ENCODE measurements at regions not wholly inside any gene's neighbourhood (a gene's known extent, or its start where the extent isn't known, plus 50 kb on each side); places are given as distances from the start of the nearest gene placed in this dataset.

DNA sequence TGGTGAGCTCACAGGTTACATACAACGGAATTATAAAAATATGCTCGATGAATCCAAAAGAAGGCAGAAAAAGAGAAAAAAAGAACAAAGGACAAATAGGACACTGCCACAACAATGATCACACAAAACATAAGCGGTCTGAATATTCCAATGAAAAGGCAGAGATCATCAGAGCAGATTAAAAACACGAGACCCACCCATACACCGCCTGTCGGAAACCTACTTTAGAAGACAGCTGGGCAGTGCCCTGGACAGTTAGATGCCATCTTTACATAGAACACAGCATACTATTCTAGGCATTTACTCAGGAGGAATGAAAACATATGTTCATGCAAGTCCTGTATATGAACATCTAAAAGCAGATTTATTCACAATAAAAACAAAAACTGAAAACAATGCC, 204.1 kb downstream of the TTLL2 start:
- peaks cover 4% of the 10 kb centered on the region for H3K4me1 Mint-ChIP-seq (ENCODE audit: low read depth)

DNA sequence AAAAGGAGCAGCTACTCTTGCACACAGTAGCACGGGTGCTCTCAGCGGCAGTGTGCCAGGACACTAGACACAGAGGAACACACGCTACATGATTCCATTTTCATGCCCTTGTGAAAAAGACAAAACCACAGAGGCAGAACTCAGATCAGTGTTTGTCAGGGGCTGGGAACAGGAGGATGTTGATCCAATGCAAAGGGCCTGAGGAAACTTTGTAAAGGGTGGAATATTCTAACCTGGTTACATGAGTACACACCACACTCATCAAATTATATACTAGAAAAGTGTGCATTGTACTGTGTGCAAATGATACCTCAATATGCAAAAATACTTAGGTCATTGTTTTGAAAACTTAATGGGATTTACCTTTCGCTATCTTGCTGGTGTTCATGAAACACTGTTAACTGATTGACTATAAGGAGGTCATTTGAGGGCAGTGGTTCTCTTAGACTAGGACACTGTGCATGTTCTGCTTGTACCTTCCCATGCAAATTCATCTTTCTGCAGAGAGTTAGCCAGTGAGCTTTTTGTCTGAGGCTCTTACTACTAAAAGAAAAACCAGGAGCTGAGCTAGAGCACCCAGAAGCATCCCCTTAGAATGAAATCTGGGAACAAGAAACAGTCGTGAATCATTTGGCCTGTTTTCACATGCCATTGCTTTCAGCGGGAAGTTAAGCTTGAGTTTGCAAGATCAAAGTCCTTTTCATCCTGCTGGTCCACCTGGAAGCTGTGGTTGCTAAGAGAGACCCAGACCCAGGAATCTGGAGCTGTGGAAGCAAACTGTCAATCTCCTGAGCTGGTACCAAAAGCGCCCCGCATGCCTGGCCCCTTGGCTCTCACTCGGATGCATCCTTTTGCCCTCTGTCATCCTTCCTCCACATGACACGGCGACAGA, 204.8 kb downstream of the TTLL2 start:
- Mint-ChIP-seq H3K9me3 (ENCODE audit: low read depth) (no peaks in the 10 kb centered on the region), H3K4me3 (ENCODE audit: unreplicated experiment) (no peak overlapping the region), H3K4me1 (ENCODE audit: low read depth) (peaks cover 4% of the 10 kb centered on the region), H3K27ac (ENCODE audit: unreplicated experiment) (no peak overlapping the region), H3K36me3 (ENCODE audit: low read depth) (no peaks in the 10 kb centered on the region), H3K27me3 (ENCODE audit: low read depth) (peaks cover 38% of the 10 kb centered on the region)
- no peak for DNase-seq (ENCODE audit: low spot score)
- TF ChIP-seq, protein P1, sequence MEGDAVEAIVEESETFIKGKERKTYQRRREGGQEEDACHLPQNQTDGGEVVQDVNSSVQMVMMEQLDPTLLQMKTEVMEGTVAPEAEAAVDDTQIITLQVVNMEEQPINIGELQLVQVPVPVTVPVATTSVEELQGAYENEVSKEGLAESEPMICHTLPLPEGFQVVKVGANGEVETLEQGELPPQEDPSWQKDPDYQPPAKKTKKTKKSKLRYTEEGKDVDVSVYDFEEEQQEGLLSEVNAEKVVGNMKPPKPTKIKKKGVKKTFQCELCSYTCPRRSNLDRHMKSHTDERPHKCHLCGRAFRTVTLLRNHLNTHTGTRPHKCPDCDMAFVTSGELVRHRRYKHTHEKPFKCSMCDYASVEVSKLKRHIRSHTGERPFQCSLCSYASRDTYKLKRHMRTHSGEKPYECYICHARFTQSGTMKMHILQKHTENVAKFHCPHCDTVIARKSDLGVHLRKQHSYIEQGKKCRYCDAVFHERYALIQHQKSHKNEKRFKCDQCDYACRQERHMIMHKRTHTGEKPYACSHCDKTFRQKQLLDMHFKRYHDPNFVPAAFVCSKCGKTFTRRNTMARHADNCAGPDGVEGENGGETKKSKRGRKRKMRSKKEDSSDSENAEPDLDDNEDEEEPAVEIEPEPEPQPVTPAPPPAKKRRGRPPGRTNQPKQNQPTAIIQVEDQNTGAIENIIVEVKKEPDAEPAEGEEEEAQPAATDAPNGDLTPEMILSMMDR (IDR thresholded peaks at IDR 0.05): no peak

More for the DNA sequence above, 204.1 kb downstream of the TTLL2 start:
- Mint-ChIP-seq H3K9me3 (ENCODE audit: low read depth) (no peaks in the 10 kb centered on the region), H3K27ac (ENCODE audit: unreplicated experiment) (no peak overlapping the region), H3K4me3 (ENCODE audit: unreplicated experiment) (no peak overlapping the region), H3K27me3 (ENCODE audit: low read depth) (peaks cover 39% of the 10 kb centered on the region), H3K36me3 (ENCODE audit: low read depth) (no peaks in the 10 kb centered on the region)
- TF ChIP-seq, protein P1 (IDR thresholded peaks at IDR 0.05): no peak
- DNase-seq (ENCODE audit: low spot score): no peak

DNA sequence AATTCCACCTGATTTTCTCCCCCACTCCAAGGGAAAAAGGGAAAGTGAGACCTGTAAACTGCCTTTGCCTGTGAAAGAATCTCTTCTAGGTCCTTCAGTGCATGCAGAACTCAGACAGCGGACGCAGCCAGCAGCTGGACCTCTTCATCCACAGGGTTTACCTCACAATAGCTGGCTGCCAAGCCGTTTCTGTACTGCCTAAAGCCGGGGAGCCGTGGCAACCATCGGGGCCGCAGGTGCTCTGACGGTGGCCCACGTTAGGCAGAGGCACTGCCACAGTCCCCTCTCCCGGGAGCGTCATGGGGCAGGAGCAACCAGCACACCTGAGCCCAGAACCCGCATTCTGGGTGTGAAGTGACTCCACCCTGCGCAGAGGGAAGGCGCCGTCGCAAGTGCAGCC, 206.1 kb downstream of the TTLL2 start:
- no peaks in the 10 kb centered on the region for H3K9me3 Mint-ChIP-seq (ENCODE audit: low read depth)
- H3K27ac Mint-ChIP-seq (ENCODE audit: unreplicated experiment): no peak overlapping the region

DNA sequence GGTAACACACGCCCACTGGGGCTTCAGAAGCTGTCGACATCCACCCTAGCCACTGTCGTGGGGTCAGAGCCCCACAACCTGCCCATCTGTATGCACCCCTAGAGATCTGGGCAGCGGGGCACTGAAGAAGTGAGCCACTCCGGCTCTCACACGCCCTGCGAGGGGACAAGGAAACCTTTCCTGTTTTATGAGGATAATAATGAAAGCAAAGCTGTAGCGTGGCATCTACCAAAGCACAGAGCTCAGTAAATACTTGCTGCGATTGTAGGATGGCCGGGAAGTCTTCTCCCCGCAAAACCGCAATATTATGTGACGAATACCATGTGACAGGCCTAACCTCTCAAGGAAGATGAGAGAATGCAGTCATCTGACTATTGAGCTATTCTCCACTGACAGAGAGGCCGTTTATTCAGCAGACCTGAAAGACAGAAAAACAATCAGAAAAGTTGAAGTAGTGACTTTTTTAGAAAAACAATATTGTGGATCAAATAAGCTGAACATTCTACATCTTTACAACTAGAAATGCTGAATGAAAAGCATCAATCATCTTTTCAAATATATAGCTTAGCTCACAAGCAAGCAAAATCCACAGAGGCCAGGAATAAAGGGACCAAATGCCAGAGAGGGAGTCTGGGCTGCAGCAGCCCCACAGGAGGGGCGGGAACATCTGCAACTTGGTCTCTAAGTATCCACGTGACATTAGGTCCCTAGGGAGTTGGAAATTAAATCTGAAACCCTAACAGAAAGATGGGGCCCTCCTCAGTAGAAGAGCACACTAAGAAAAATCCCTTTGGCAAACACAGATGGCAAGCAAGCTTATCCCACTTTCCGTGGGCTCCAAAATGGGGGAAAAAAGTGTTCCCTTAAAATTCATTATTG, 207.8 kb downstream of the TTLL2 start:
- peaks cover 30% of the 10 kb centered on the region for H3K27me3 Mint-ChIP-seq (ENCODE audit: low read depth)
- no peaks in the 10 kb centered on the region for H3K9me3 Mint-ChIP-seq (ENCODE audit: low read depth)
- H3K36me3 Mint-ChIP-seq (ENCODE audit: low read depth): no peaks in the 10 kb centered on the region
- no peak overlapping the region for H3K4me3 Mint-ChIP-seq (ENCODE audit: unreplicated experiment)
- TF ChIP-seq, protein P1 (IDR thresholded peaks at IDR 0.05): no peak
- H3K4me1 Mint-ChIP-seq (ENCODE audit: low read depth): peaks cover 4% of the 10 kb centered on the region
- no peak overlapping the region for H3K27ac Mint-ChIP-seq (ENCODE audit: unreplicated experiment)
- no peak for DNase-seq (ENCODE audit: low spot score)

More for the DNA sequence above, 206.1 kb downstream of the TTLL2 start:
- Mint-ChIP-seq H3K27me3 (ENCODE audit: low read depth) (peaks cover 34% of the 10 kb centered on the region), H3K4me1 (ENCODE audit: low read depth) (peaks cover 4% of the 10 kb centered on the region), H3K36me3 (ENCODE audit: low read depth) (no peaks in the 10 kb centered on the region), H3K4me3 (ENCODE audit: unreplicated experiment) (no peak overlapping the region)
- no peak for DNase-seq (ENCODE audit: low spot score)
- TF ChIP-seq, protein P1 (IDR thresholded peaks at IDR 0.05): no peak

DNA sequence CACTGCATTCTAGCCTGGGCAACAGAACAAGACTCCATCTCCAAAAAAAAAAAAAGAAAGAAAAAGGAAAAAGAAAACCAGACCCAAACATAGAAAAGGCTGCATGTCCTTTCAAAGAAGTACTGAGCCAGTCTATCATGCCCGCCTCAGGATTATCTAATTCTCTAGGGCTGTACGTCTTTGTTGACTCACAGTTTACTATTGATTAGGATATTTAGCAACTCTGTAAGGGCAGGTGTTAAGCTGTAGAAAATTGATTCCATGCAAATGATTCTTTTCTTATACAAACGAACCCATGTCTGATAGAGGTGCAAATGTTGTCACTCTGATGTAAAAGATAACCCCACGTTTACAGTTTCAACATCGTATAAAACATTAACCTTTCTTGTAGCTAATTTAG, 209.0 kb downstream of the TTLL2 start:
- H3K9me3 Mint-ChIP-seq (ENCODE audit: low read depth): no peaks in the 10 kb centered on the region
- TF ChIP-seq, protein P1 (IDR thresholded peaks at IDR 0.05): no peak
- no peak for DNase-seq (ENCODE audit: low spot score)
- no peak overlapping the region for H3K27ac Mint-ChIP-seq (ENCODE audit: unreplicated experiment)
- H3K36me3 Mint-ChIP-seq (ENCODE audit: low read depth): peaks cover 5% of the 10 kb centered on the region
- H3K27me3 Mint-ChIP-seq (ENCODE audit: low read depth): peaks cover 20% of the 10 kb centered on the region
- peaks cover 14% of the 10 kb centered on the region for H3K4me1 Mint-ChIP-seq (ENCODE audit: low read depth)
- no peak overlapping the region for H3K4me3 Mint-ChIP-seq (ENCODE audit: unreplicated experiment)

Data from chondrocyte (in vitro differentiated cells).